T47D (cell line): ENCODE measurements at regions not wholly inside any gene's neighbourhood (a gene's known extent, or its start where the extent isn't known, plus 50 kb on each side); places are given as distances from the start of the nearest gene placed in this dataset.

Source experiments
- DNase-seq, 2 experiments: peaks; one replicate each; pipeline versions ENCODE4 v3.0.0 to v3.0.0-alpha.2; 2011 to 2012; ENCODE audit warnings: low read depth in 1 of 2, low spot score in 1 of 2
- JUND ChIP-seq: IDR thresholded peaks from 2 replicates; pipeline ENCODE4 v1.6.1; 2012; ENCODE audit warnings: low read depth
- in situ Hi-C: cut with HindIII; loops from 2 replicates; pipeline ENCODE4 v1.10.0; 2016; ENCODE audit warnings: low sequenced_read_pairs, low pct_unique_long_range_greater_than_20kb

DNA sequence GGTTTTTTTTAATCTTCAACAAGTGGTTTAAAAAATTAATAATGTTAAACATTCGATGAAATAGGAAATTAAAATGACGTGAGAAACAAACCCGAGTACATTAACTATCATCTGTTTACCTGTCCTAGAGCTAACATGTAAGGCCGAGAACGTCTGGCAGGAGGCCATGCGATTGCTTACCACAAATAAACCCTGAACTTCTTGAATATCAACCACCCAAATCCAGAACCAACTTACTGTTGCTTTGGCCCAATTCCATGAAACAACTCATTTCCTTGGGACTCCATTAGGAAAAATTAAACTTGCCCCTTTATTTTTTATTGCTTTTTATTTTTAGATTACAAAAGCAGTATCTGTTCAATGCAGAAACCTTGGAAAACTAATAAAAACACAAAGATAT, 228.9 kb upstream of the IRS2 start:
- in situ Hi-C loops: no loop called here
- no peak for TF ChIP-seq JUND
- peak in 1 of 2 experiments; percentile 18 for DNase-seq

DNA sequence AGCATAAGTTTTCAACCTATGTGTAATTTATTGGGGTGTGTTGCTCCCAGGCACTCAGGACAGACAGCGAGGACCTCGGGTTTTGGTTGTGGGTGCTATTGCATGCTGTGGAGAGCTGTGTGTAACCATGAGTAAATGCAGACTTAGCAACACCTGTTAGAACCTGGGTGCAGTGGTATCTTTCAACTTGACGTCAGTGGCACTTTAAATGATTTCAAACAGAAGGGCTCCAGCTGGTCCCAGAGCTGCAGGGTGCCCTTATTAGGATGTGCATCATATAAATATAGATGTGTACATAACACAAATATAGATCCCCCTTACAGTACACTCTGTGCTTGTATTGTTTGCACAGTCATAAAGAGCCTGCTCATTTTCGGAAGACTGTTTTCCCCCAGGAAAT, 228.3 kb upstream of the IRS2 start:
- DNase-seq: no peak
- in situ Hi-C loops: no loop called here
- no peak for TF ChIP-seq JUND

GRCh38 chr13:110012102-110012739, 225.8 kb upstream of the IRS2 start:
- no peak for TF ChIP-seq JUND
- DNase-seq: no peak
- in situ Hi-C loops: no loop called here

DNA sequence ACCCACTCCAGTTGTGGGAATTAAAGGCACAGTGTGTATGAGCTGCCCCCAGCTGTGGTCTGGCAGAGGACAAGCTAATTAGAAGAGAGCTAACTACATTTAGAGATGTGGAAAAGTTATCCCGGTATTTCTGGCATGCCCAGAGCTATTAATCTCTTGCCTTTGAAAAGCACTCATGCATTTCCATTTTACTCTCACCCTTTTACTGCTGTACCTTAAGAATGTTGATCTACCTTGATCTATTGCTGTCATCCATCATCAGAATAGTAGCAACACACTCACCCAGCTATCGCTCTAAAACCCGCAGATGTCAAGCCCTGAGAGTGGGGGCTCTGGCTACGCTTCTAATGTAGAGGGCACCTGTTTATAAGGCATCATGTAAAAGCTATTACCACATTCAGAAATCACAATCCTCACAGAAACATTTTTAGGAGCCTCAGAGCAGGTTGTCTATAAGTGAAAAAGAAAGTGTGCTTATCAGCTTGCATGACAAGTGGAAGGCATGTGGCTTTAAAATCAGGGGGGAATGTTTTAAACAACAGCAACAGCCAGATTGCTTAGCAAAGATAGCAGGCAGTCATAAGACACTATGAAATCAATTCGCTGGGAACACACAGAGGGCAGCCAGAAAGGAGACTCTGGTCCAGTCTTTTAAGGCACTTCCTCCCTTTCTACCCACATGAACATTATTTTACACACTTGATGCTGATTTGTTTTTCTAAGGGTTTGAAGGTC, 224.2 kb upstream of the IRS2 start:
- in situ Hi-C loops: no loop called here
- TF ChIP-seq JUND: no peak
- DNase-seq: no peak

- DNase-seq: no peak
- in situ Hi-C loops: no loop called here
- no peak for TF ChIP-seq JUND
Observed at GRCh38 chr13:110008816-110009215, 222.4 kb upstream of the IRS2 start.

DNA sequence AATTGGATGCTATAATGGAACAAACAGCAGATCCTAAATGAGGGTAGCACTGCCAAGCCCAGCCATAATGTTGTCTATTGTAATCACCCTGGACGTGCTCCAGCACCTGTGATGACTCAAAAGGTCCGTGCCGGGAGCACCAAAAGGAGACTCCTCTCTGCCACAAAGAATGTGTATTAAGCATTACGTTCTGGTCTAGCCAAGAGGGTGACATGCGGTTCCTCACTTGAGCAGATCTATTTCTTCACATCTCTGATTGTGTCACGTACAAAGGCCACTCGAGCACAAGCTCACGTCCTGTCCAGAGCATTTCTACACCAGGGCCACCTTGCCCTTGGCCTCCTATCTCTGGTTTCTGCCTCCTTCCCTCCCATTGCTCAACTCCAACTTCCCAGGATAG, 219.9 kb upstream of the IRS2 start:
- in situ Hi-C loops: no loop called here
- no peak for TF ChIP-seq JUND
- DNase-seq: no peak

- DNase-seq: no peak
- in situ Hi-C loops: no loop called here
- no peak for TF ChIP-seq JUND
Observed at GRCh38 chr13:110005563-110005962, 219.2 kb upstream of the IRS2 start.

- in situ Hi-C loops: no loop called here
- DNase-seq: no peak
- no peak for TF ChIP-seq JUND
Observed at GRCh38 chr13:110004814-110005213, 218.4 kb upstream of the IRS2 start.

DNA sequence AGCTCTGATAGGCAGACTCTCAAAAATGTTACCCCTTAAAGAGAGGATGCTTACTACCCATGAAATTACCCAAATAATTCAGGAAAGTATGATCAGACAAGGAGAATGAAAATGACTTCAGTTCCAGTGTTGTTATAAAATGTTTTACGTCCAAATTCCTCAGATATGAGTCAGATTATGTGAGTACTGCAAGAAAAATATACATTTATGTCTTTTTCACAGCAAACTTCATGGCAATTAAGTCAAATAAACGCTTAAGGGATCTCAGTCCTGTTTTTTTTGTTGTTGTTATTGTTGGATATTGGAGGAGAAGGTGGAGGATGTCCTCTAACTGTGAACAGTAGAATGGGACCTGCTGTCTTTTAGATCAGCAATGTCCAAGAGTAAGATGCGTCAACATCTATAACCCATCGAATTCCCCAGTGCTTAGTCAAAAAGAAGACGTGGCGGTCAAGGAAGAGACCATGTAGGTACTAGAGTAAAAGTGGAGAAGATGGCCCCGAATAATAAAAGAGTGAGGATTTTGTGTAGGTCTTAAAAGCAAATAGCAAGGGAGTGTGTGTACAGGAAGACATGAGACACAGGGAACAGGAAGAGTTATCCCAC, 215.4 kb upstream of the IRS2 start:
- no peak for TF ChIP-seq JUND
- no peak for DNase-seq
- in situ Hi-C loops: no loop called here

DNA sequence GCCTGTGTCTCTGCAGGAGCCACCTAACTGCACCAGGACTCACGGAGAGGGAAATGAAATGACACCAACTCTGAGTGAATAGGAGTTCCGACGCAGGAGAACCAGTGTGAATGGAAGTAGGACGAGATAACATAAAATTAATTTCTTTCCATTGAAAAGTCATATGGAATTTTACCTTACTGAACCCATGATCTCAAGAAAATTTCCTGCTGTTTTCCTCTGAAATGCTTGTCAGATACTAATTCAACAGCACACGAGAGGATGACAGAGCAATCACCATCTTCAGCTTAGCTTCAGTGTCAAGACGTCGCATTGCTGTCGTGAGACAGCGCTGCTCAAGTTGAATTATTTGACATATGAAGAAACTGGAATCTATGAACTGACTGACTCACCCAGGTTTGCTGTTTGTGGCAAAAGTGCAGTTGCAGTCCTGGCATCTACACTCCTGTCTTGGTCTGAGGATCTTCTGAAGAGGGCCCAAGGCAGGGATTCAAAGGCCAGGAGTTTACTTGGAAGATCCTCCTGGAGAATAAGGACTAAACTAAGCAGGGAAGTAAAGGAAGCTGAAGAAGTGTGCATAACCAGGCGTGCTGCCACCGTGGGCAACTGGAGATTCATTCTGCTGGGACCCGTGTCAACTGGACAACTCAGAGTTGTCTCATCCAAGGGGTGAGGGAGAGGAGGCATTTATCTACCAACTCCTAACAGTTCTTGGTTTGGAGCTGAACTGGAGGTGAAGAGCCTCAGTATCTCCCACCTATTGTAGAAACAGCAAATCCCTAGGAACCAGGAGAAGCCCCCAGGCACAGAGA, 214.4 kb upstream of the IRS2 start:
- in situ Hi-C loops: no loop called here
- TF ChIP-seq JUND: no peak
- no peak for DNase-seq

- no peak for TF ChIP-seq JUND
- DNase-seq: peak in 1 of 2 experiments; percentile 25
- in situ Hi-C loops: no loop called here
Observed at GRCh38 chr13:109999659-110000533, 213.5 kb upstream of the IRS2 start.
